ENCODE measurements at regions not wholly inside any gene's neighbourhood (a gene's known extent, or its start where the extent isn't known, plus 50 kb on each side); places are given as distances from the start of the nearest gene placed in this dataset.
"Not testable (repeated sequence)": the region's sequence is repeated elsewhere in the genome, so short reads cannot be mapped to it uniquely, and the experiment has no call there.

DNA sequence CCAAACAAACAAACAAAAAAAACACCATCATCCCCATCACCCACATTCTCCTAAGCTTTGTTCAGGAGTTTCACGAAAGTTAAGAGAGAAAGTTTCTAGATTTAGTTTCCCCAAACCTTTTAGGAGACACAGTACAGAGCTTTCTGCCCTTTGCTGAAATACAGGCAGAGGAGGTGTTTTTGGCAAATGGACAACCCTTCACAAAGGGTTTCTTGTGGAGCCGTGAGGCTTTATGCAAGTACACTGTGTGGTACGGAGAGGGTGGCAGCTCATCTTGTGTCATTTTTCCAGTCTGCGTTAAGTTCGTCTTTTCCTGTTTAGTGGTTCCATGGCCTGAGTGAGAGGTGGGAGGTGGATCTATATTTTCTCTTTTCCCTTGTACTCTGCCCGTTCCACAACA is 215.5 kb upstream of the PRKCQ start:
- Histone ChIP-seq H4K20me1 (ENCODE audit: insufficient read depth) (no peaks in the 10 kb centered on the region), H3K4me1 (ENCODE audit: low read depth, poor library complexity, severe bottlenecking) (no peaks in the 10 kb centered on the region), H3K27ac (no peak overlapping the region), H3K9ac (no peak overlapping the region), H3K4me2 (no peak overlapping the region), H3K27me3 (ENCODE audit: insufficient read depth, low read depth) (no peaks in the 10 kb centered on the region), H3K79me2 (ENCODE audit: insufficient read depth, low read depth) (no peaks in the 10 kb centered on the region), H3K36me3 (ENCODE audit: insufficient read depth) (no peaks in the 10 kb centered on the region), H3K4me3 (IDR thresholded peaks at IDR 0.05; ENCODE audit: insufficient read depth, low read depth, low read length) (no peak overlapping the region), H2AFZ (ENCODE audit: low read depth) (no peak overlapping the region)
- TF ChIP-seq, protein P1, sequence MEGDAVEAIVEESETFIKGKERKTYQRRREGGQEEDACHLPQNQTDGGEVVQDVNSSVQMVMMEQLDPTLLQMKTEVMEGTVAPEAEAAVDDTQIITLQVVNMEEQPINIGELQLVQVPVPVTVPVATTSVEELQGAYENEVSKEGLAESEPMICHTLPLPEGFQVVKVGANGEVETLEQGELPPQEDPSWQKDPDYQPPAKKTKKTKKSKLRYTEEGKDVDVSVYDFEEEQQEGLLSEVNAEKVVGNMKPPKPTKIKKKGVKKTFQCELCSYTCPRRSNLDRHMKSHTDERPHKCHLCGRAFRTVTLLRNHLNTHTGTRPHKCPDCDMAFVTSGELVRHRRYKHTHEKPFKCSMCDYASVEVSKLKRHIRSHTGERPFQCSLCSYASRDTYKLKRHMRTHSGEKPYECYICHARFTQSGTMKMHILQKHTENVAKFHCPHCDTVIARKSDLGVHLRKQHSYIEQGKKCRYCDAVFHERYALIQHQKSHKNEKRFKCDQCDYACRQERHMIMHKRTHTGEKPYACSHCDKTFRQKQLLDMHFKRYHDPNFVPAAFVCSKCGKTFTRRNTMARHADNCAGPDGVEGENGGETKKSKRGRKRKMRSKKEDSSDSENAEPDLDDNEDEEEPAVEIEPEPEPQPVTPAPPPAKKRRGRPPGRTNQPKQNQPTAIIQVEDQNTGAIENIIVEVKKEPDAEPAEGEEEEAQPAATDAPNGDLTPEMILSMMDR (conservative IDR thresholded peaks at IDR 0.05; ENCODE audit: low read depth, low read length): no peak

DNA sequence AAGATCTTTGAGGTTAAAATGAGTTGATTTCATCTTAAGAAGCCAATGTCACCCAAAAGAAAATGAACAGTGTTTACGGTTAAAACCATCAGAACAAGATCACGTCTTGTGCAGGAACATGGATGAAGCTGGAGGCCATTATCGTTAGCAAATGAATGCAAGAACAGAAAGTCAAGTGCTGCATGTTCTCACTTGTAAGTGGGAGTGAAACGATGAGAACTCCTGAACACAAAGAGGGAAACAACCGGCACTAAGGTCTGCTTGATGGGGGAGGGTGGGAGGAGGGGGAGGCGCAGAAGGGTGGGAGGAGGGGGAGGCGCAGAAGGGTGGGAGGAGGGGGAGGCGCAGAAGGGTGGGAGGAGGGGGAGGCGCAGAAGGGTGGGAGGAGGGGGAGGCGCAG is 214.8 kb upstream of the PRKCQ start:
- not testable (repeated sequence) for H2AFZ ChIP-seq (ENCODE audit: low read depth); H3K27me3 ChIP-seq (ENCODE audit: insufficient read depth, low read depth); H3K4me3 ChIP-seq (IDR thresholded peaks at IDR 0.05; ENCODE audit: insufficient read depth, low read depth, low read length); H3K4me2 ChIP-seq; H3K9ac ChIP-seq; H3K79me2 ChIP-seq (ENCODE audit: insufficient read depth, low read depth); H3K27ac ChIP-seq; H3K36me3 ChIP-seq (ENCODE audit: insufficient read depth); H3K4me1 ChIP-seq (ENCODE audit: low read depth, poor library complexity, severe bottlenecking); H4K20me1 ChIP-seq (ENCODE audit: insufficient read depth)

DNA sequence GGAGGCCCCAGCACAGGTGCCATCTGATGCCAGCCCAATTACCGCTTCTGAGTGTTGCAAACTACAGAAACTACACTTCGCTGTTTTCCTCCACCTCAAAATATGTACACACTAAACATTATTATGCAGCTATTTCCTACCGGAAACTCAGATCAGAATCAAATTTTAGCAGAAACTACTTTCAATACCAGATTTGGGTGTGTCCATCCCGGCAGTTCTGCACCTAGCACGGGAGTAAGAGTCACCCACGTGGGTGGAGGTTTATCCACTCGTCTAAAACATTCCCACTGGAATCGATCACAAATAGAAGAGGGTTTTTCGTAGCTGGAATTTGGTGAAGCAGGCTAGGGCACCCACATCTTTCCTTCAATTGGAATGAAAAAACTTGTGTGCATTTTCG is 214.4 kb upstream of the PRKCQ start:
- H3K27ac ChIP-seq: no peak overlapping the region
- no peaks in the 10 kb centered on the region for H4K20me1 ChIP-seq (ENCODE audit: insufficient read depth)
- H3K4me2 ChIP-seq: no peak overlapping the region
- TF ChIP-seq, protein P1 (conservative IDR thresholded peaks at IDR 0.05; ENCODE audit: low read depth, low read length): no peak
- H3K27me3 ChIP-seq (ENCODE audit: insufficient read depth, low read depth): no peaks in the 10 kb centered on the region
- no peaks in the 10 kb centered on the region for H3K4me1 ChIP-seq (ENCODE audit: low read depth, poor library complexity, severe bottlenecking)
- H3K4me3 ChIP-seq (IDR thresholded peaks at IDR 0.05; ENCODE audit: insufficient read depth, low read depth, low read length): no peak overlapping the region
- no peaks in the 10 kb centered on the region for H3K36me3 ChIP-seq (ENCODE audit: insufficient read depth)
- H3K79me2 ChIP-seq (ENCODE audit: insufficient read depth, low read depth): no peaks in the 10 kb centered on the region
- no peak overlapping the region for H3K9ac ChIP-seq
- H2AFZ ChIP-seq (ENCODE audit: low read depth): no peak overlapping the region

DNA sequence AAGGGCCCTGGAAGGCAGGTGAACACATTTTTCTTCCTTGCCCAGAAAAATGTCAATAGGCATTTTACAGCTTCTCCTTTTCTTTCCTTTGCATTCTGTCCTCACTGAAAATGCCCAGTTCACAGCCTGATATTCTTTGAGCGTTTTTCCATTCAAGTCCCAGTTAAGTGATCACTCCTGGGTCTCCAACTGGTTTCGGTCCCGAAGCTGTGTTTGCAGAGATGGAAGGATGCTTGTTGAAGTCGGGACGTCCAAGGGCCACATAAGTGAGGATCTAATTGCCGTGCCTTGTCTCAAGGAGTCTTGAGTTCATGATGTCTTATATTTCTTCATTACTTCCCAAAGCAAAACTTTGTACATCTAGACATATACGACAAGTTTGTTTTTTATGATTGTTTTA is 208.7 kb upstream of the PRKCQ start:
- Histone ChIP-seq H3K79me2 (ENCODE audit: insufficient read depth, low read depth) (no peaks in the 10 kb centered on the region), H3K4me1 (ENCODE audit: low read depth, poor library complexity, severe bottlenecking) (no peaks in the 10 kb centered on the region), H3K27me3 (ENCODE audit: insufficient read depth, low read depth) (no peaks in the 10 kb centered on the region), H4K20me1 (ENCODE audit: insufficient read depth) (no peaks in the 10 kb centered on the region), H3K36me3 (ENCODE audit: insufficient read depth) (no peaks in the 10 kb centered on the region), H3K4me3 (IDR thresholded peaks at IDR 0.05; ENCODE audit: insufficient read depth, low read depth, low read length) (no peak overlapping the region), H3K9ac (no peak overlapping the region), H2AFZ (ENCODE audit: low read depth) (no peak overlapping the region), H3K27ac (no peak overlapping the region), H3K4me2 (no peak overlapping the region)
- TF ChIP-seq, protein P1 (conservative IDR thresholded peaks at IDR 0.05; ENCODE audit: low read depth, low read length): no peak

DNA sequence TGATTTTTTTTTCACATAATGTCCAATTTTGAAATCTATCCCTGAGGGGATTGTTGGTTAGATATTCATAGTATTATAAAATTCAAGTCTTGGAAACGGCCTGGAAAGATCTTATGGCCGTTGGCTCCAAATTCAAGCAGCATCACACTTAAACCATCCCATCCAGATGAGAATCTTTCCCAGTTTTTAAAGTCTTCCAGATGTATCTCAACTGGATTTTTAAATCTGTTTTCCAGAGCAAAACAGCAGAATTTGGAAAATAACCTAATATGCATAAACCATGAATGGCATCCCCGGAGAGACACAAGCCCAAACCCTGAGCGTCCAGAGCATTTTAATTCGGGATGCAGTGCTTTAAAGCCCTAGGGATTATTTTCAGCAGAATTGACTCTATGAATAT is 208.2 kb upstream of the PRKCQ start:
- H3K27me3 ChIP-seq (ENCODE audit: insufficient read depth, low read depth): no peaks in the 10 kb centered on the region
- no peaks in the 10 kb centered on the region for H3K36me3 ChIP-seq (ENCODE audit: insufficient read depth)
- H3K4me3 ChIP-seq (IDR thresholded peaks at IDR 0.05; ENCODE audit: insufficient read depth, low read depth, low read length): no peak overlapping the region
- TF ChIP-seq, protein P1 (conservative IDR thresholded peaks at IDR 0.05; ENCODE audit: low read depth, low read length): no peak
- no peaks in the 10 kb centered on the region for H3K4me1 ChIP-seq (ENCODE audit: low read depth, poor library complexity, severe bottlenecking)
- H4K20me1 ChIP-seq (ENCODE audit: insufficient read depth): no peaks in the 10 kb centered on the region
- no peak overlapping the region for H3K27ac ChIP-seq
- no peak overlapping the region for H3K9ac ChIP-seq
- no peak overlapping the region for H3K4me2 ChIP-seq
- H3K79me2 ChIP-seq (ENCODE audit: insufficient read depth, low read depth): no peaks in the 10 kb centered on the region
- no peak overlapping the region for H2AFZ ChIP-seq (ENCODE audit: low read depth)
